ENCODE measurements at regions not wholly inside any gene's neighbourhood (a gene's known extent, or its start where the extent isn't known, plus 50 kb on each side); places are given as distances from the start of the nearest gene placed in this dataset.

DNA sequence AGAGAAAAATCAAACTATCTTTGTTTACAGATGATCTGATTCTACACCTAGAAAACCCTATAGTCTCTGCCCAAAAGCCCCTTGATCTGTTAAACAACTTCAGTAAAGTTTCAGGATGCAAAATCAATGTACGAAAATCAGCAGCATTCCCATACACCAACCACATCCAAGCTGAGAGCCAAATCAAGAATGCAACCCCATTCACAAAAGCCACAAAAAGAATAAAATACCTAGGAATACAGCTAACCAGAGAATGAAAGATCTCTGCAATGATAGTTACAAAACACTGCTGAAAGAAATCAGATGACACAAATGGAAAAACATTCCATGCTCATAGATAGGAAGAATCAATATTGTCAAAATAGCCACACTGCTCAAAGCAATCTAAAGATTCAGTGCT lies 265.7 kb downstream of the AEBP2 start:
- DNase-seq (ENCODE audit: low spot score), result no peak
- TF ChIP-seq, protein P1, sequence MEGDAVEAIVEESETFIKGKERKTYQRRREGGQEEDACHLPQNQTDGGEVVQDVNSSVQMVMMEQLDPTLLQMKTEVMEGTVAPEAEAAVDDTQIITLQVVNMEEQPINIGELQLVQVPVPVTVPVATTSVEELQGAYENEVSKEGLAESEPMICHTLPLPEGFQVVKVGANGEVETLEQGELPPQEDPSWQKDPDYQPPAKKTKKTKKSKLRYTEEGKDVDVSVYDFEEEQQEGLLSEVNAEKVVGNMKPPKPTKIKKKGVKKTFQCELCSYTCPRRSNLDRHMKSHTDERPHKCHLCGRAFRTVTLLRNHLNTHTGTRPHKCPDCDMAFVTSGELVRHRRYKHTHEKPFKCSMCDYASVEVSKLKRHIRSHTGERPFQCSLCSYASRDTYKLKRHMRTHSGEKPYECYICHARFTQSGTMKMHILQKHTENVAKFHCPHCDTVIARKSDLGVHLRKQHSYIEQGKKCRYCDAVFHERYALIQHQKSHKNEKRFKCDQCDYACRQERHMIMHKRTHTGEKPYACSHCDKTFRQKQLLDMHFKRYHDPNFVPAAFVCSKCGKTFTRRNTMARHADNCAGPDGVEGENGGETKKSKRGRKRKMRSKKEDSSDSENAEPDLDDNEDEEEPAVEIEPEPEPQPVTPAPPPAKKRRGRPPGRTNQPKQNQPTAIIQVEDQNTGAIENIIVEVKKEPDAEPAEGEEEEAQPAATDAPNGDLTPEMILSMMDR (IDR thresholded peaks at IDR 0.05; ENCODE audit: extremely low read depth, missing control alignments), result no peak

- TF ChIP-seq, protein P1 (IDR thresholded peaks at IDR 0.05; ENCODE audit: extremely low read depth, missing control alignments), result no peak
- DNase-seq (ENCODE audit: low spot score), result no peak
Observed at GRCh38 chr12:19706936-19707335, 267.6 kb downstream of the AEBP2 start.

- TF ChIP-seq, protein P1 (IDR thresholded peaks at IDR 0.05; ENCODE audit: extremely low read depth, missing control alignments), result no peak
- no peak for DNase-seq (ENCODE audit: low spot score)
Observed at GRCh38 chr12:19707948-19708409, 268.7 kb downstream of the AEBP2 start.

GRCh38 chr12:19709889-19710288 lies 270.6 kb downstream of the AEBP2 start:
- DNase-seq (ENCODE audit: low spot score), result no peak
- TF ChIP-seq, protein P1 (IDR thresholded peaks at IDR 0.05; ENCODE audit: extremely low read depth, missing control alignments), result no peak

DNA sequence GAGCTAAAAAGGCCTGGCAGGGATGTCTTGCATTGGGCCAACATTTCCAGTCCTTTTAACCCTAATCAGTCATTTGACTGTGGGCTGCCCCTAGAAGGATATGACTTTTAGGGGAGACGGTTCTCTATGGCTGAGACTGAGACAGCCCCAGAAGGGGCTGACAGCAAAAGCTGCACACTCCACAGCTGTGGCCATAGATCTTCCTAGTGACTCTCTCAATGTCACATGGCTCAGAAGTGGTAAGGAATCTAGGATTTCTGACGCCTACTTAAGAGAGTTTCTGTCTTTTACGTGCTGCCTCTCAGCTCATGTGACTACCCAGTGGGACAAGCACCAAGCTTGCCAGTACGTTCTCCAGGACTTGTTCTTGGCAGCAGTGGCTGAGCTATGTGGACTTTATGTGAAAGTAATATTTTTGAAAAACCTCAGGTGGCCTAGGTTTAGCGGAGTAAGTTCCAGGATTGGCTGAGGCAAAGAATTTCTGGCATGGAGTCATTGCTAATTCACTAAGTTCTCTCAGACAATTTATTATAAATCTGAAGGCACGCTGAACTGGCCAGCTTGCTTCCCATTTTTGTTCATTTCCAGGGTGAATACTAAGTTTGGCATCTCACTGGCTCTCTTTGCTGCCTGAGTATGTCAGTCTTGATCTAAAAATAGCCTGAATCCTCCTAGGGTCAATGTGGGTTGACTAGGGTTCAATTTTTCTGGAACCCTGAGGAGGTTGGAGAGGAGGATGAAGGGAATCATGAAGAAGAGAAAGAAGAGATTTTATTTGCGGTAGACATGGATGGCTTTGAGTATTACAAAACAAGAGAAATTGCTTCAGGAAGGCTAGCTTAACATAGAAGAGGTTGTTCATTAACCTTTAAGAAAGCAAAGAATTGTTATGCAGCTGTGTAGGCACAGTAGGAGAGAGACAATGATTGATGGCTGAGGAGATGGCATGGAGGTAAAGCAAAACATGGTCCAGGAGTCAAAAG lies 271.8 kb downstream of the AEBP2 start:
- TF ChIP-seq, protein P1 (IDR thresholded peaks at IDR 0.05; ENCODE audit: extremely low read depth, missing control alignments), result no peak
- no peak for DNase-seq (ENCODE audit: low spot score)

- TF ChIP-seq, protein P1 (IDR thresholded peaks at IDR 0.05; ENCODE audit: extremely low read depth, missing control alignments), result no peak
- DNase-seq (ENCODE audit: low spot score), result no peak
Observed at GRCh38 chr12:19712041-19712440, 272.7 kb downstream of the AEBP2 start.

- DNase-seq (ENCODE audit: low spot score), result no peak
- TF ChIP-seq, protein P1 (IDR thresholded peaks at IDR 0.05; ENCODE audit: extremely low read depth, missing control alignments), result no peak
Observed at GRCh38 chr12:19718401-19718800, 279.1 kb downstream of the AEBP2 start.
